GM23338 (cell line): ENCODE measurements at regions not wholly inside any gene's neighbourhood (a gene's known extent, or its start where the extent isn't known, plus 50 kb on each side); places are given as distances from the start of the nearest gene placed in this dataset.

ENCODE experiments used
- ATAC-seq: fragments of 200-7000 bp; cut with Tn5 transposase; 3 replicates; pipeline ENCODE4 v1.9.1; 2020
- DNase-seq: peaks from one replicate; pipeline ENCODE4 v3.0.0-alpha.2; 2015; ENCODE audit warnings: low spot score
- H2AFZ ChIP-seq: fragments of 200-600 bp; sonication (generic); 2 replicates; pipeline ENCODE4 v1.8.0; 2016; ENCODE audit warnings: antibody characterized with exemption, mild to moderate bottlenecking, moderate library complexity
- H3F3A ChIP-seq: fragments of 200-600 bp; sonication (generic); replicated peaks from 2 replicates; pipeline ENCODE4 v1.8.0; 2017; ENCODE audit warnings: antibody characterized with exemption, mixed run types, low read depth
- H3K27ac ChIP-seq: fragments of 200-600 bp; sonication (generic); 2 replicates; pipeline ENCODE4 v1.6.1; 2016; ENCODE audit warnings: low read depth
- H3K27me3 ChIP-seq: fragments of 200-600 bp; sonication (generic); 2 replicates; pipeline ENCODE4 v1.8.0; 2016; ENCODE audit warnings: mild to moderate bottlenecking, mixed run types, moderate library complexity; ENCODE audit not compliant: insufficient read depth
- H3K36me3 ChIP-seq: fragments of 200-600 bp; sonication (generic); 2 replicates; pipeline ENCODE4 v1.8.0; 2016; ENCODE audit warnings: mild to moderate bottlenecking; ENCODE audit not compliant: insufficient read depth
- H3K4me1 ChIP-seq: fragments of 200-600 bp; sonication (generic); 2 replicates; pipeline ENCODE4 v1.8.0; 2016; ENCODE audit warnings: mild to moderate bottlenecking, moderate library complexity; ENCODE audit not compliant: insufficient read depth
- H3K4me2 ChIP-seq: fragments of 200-600 bp; sonication (generic); 2 replicates; pipeline ENCODE4 v1.7.1; 2017; ENCODE audit warnings: mixed run types
- H3K4me3 ChIP-seq: fragments of 200-600 bp; sonication (generic); 2 replicates; pipeline ENCODE4 v1.6.1; 2016; ENCODE audit warnings: mixed run types
- H3K79me2 ChIP-seq: fragments of 200-600 bp; sonication (generic); replicated peaks from 2 replicates; pipeline ENCODE4 v1.8.0; 2017; ENCODE audit warnings: mild to moderate bottlenecking; ENCODE audit not compliant: insufficient read depth
- H3K9me2 ChIP-seq: fragments of 200-600 bp; sonication (generic); 2 replicates; pipeline ENCODE4 v1.8.0; 2017; ENCODE audit not compliant: insufficient read depth
- H4K20me1 ChIP-seq: fragments of 200-600 bp; sonication (generic); replicated peaks from 2 replicates; pipeline ENCODE4 v1.8.0; 2017; ENCODE audit warnings: mild to moderate bottlenecking; ENCODE audit not compliant: insufficient read depth
- H3K27ac Mint-ChIP-seq: 2 replicates; pipeline ENCODE4 v1.8.0; 2020; ENCODE audit warnings: inconsistent platforms, mild to moderate bottlenecking, moderate library complexity, mixed read lengths
- H3K27me3 Mint-ChIP-seq: 3 replicates; pipeline ENCODE4 v1.8.0; 2022; ENCODE audit warnings: low read depth, mild to moderate bottlenecking, moderate library complexity, mixed read lengths, inconsistent platforms; ENCODE audit not compliant: insufficient read depth, poor library complexity
- H3K36me3 Mint-ChIP-seq: 3 replicates; pipeline ENCODE4 v1.8.0; 2021; ENCODE audit warnings: low read depth, mild to moderate bottlenecking, inconsistent platforms, moderate library complexity, mixed read lengths
- H3K4me1 Mint-ChIP-seq: 3 replicates; pipeline ENCODE4 v1.8.0; 2020; ENCODE audit warnings: mild to moderate bottlenecking, inconsistent platforms, mixed read lengths
- H3K4me3 Mint-ChIP-seq: 3 replicates; pipeline ENCODE4 v1.8.0; 2021; ENCODE audit warnings: moderate library complexity, mild to moderate bottlenecking, inconsistent platforms, mixed read lengths
- H3K9me3 Mint-ChIP-seq: 3 replicates; pipeline ENCODE4 v1.8.0; 2020; ENCODE audit warnings: moderate library complexity, mild to moderate bottlenecking, inconsistent platforms, mixed read lengths
- CREB1 ChIP-seq: fragments of 250-450 bp; sonication (Bioruptor Pico); IDR thresholded peaks from 2 replicates; pipeline ENCODE4 v1.5.0; 2020; ENCODE audit warnings: low read depth, mild to moderate bottlenecking, moderate library complexity
- CTCF ChIP-seq, 2 experiments: fragments of 200-600 bp in 1 of 2; sonication (generic) in 1 of 2; conservative IDR thresholded peaks; 2 replicates each; pipeline versions ENCODE4 v1.5.1 to v1.6.1; 2016 to 2017; ENCODE audit warnings: antibody characterized with exemption in 2 of 2, low read depth in 2 of 2, mild to moderate bottlenecking in 2 of 2, moderate library complexity in 1 of 2
- ETS1 ChIP-seq: IDR thresholded peaks from 2 replicates; pipeline ENCODE4 v1.6.1; 2016; ENCODE audit warnings: antibody characterized with exemption
- EZH2 ChIP-seq: fragments of 200-600 bp; sonication (generic); IDR thresholded peaks from one replicate; pipeline ENCODE4 v1.8.0; 2017; ENCODE audit warnings: antibody characterized with exemption, mild to moderate bottlenecking, low read depth; ENCODE audit not compliant: unreplicated experiment
- JUNB ChIP-seq: IDR thresholded peaks from one replicate; pipeline ENCODE4 v1.6.1; 2016; ENCODE audit warnings: antibody characterized with exemption; ENCODE audit not compliant: unreplicated experiment
- NANOG ChIP-seq: IDR thresholded peaks from 2 replicates; pipeline ENCODE4 v1.6.1; 2016; ENCODE audit warnings: antibody characterized with exemption, borderline replicate concordance
- POLR2AphosphoS5 ChIP-seq: IDR thresholded peaks from 2 replicates; pipeline ENCODE4 v1.6.1; 2016; ENCODE audit warnings: antibody characterized with exemption, low read depth
- REST ChIP-seq: IDR thresholded peaks from one replicate; pipeline ENCODE4 v1.6.1; 2018; ENCODE audit warnings: antibody characterized with exemption; ENCODE audit not compliant: unreplicated experiment
- STAT1 ChIP-seq: IDR thresholded peaks from one replicate; pipeline ENCODE4 v1.6.1; 2016; ENCODE audit warnings: antibody characterized with exemption; ENCODE audit not compliant: unreplicated experiment
- ZNF331 ChIP-seq: fragments of 250-450 bp; sonication (Bioruptor Pico); IDR thresholded peaks from 2 replicates; pipeline ENCODE4 v1.5.0; 2020; ENCODE audit warnings: low read depth, mild to moderate bottlenecking, moderate library complexity

- Mint-ChIP-seq H3K9me3 (no peaks in the 10 kb centered on the region; the same call in 2 of the 3 replicates), H3K27me3 (peaks cover 2% of the 10 kb centered on the region), H3K4me3 (no peak overlapping the region), H3K36me3 (0 out of 3 replicates have a peak, but pooled peaks cover 2% of the 10 kb centered on the region), H3K27ac (no peak overlapping the region), H3K4me1 (peaks cover 12% of the 10 kb centered on the region; the same call in 2 of the 3 replicates)
- Histone ChIP-seq H3K79me2 (no peaks in the 10 kb centered on the region), H3K4me2 (no peak overlapping the region), H3F3A (no peaks in the 10 kb centered on the region), H2AFZ (no peak overlapping the region), H3K36me3 (no peaks in the 10 kb centered on the region), H4K20me1 (no peaks in the 10 kb centered on the region), H3K4me1 (peaks cover 11% of the 10 kb centered on the region; the same call in 1 of the 2 replicates), H3K4me3 (no peak overlapping the region), H3K27me3 (no peaks in the 10 kb centered on the region), H3K27ac (no peak overlapping the region), H3K9me2 (no peaks in the 10 kb centered on the region)
- TF ChIP-seq CTCF (conservative IDR thresholded peaks at IDR 0.05; ENCODE audit: low read depth in 2 of 2) (no peak), NANOG (no peak), ETS1 (no peak), POLR2AphosphoS5 (no peak), JUNB (no peak), ZNF331 (CRISPR knock-in tag) (no peak), REST (no peak), CREB1 (CRISPR knock-in tag) (no peak), EZH2 (no peak), STAT1 (no peak)
- ATAC-seq (no peak), DNase-seq (no peak)
These were observed 84.1 kb upstream of the NEIL3 start for GRCh38 chr4:177225605-177226004.
